ENCODE measurements at regions not wholly inside any gene's neighbourhood (a gene's known extent, or its start where the extent isn't known, plus 50 kb on each side); places are given as distances from the start of the nearest gene placed in this dataset.

GRCh38 chr2:239523147-239523953, 122.5 kb upstream of the HDAC4 start:
- TF ChIP-seq, protein P1, sequence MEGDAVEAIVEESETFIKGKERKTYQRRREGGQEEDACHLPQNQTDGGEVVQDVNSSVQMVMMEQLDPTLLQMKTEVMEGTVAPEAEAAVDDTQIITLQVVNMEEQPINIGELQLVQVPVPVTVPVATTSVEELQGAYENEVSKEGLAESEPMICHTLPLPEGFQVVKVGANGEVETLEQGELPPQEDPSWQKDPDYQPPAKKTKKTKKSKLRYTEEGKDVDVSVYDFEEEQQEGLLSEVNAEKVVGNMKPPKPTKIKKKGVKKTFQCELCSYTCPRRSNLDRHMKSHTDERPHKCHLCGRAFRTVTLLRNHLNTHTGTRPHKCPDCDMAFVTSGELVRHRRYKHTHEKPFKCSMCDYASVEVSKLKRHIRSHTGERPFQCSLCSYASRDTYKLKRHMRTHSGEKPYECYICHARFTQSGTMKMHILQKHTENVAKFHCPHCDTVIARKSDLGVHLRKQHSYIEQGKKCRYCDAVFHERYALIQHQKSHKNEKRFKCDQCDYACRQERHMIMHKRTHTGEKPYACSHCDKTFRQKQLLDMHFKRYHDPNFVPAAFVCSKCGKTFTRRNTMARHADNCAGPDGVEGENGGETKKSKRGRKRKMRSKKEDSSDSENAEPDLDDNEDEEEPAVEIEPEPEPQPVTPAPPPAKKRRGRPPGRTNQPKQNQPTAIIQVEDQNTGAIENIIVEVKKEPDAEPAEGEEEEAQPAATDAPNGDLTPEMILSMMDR (conservative IDR thresholded peaks at IDR 0.05 in 1 of 2, IDR thresholded peaks at IDR 0.05 in 1 of 2; ENCODE audit: low read depth in 1 of 2, low read length in 2 of 2): no peak
- TF ChIP-seq EZH2 (IDR thresholded peaks at IDR 0.05; ENCODE audit: low read length, missing control alignments): no peak
